SH-SY5Y (cell line): ENCODE measurements at regions not wholly inside any gene's neighbourhood (a gene's known extent, or its start where the extent isn't known, plus 50 kb on each side); places are given as distances from the start of the nearest gene placed in this dataset.

Experiments
- GATA2 ChIP-seq: IDR thresholded peaks from 2 replicates; pipeline ENCODE4 v1.6.1; 2011; ENCODE audit warnings: mild to moderate bottlenecking, low read depth, low read length
- GATA3 ChIP-seq: IDR thresholded peaks from 2 replicates; pipeline ENCODE4 v1.6.1; 2011; ENCODE audit warnings: low read depth, mild to moderate bottlenecking, low read length, moderate library complexity

DNA sequence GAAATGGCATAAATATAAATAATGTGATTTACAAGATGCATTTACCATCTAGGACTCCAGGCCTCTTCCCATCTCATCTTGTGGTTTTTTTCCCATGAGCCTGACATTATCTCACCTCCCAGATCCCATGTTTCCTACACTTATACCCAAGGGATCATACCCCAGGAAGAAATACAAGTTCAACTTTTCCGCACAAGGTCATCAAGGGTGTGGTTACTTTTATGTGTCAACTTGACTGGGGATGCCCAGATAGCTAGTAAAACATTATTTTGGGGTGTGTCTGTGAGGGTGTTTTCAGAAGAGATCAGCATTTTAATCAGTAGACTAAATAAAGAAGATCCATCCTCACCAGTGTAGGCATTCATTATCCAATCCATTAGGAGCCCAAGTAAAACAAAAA is 176.3 kb upstream of the TNFAIP3 start:
- TF ChIP-seq GATA3 (no peak), GATA2 (no peak)

DNA sequence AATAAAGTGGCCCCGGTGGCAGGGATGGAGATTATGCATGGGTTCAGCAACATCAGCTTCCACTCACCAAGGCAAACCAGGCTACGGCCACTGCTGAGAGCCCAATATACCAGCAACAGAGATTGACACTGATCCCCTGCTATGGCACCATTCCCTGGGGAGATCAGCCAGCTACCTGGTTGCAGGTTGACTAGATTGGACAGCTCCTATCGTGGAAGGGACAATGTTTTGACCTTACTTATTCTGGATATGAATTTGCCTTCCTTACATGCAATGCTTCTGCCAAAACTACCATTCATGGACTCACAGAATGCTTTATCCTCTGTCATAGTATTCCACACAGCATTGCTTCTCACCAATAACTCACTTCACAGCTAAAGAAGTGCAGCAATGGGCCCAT is 174.8 kb upstream of the TNFAIP3 start:
- TF ChIP-seq GATA3 (no peak), GATA2 (no peak)

DNA sequence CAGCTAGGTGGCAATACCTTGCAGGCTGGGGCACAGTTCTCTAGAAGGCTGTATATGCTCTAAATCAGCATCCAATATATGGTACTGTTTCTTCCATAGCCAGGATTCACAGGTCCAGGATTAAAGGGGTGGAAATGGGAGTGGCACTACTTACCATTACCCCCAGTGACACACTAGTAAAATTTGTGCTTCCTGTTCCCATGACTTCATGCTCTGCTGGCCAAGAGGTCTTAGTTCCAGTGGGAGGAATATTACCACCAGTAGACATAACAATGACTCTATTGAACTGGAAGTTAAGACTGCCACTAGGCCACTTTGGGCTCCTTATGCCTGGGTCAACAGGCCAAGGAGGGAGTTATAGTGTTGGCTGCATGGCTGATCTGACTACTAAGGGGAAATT is 174.3 kb upstream of the TNFAIP3 start:
- TF ChIP-seq GATA2: no peak
- TF ChIP-seq GATA3: no peak

DNA sequence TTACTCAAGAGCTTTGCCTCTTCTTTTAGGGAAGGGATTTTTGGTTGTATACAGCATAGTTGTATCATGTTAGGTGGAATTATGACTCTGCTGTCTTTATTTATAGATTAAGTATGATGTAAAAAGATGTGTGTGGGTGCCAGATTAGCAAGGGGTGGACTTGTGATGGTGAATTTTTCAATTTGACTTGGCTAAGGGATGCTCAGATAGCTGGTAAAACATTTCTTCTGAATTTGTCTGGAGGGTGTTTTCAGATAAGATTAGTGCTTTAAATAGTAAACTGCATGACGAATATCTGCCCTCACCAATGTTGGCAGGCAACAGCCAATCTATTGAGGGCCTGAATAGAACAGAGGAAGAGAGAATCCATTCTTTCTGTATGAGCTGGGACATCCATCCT is 173.3 kb upstream of the TNFAIP3 start:
- TF ChIP-seq GATA2: no peak
- TF ChIP-seq GATA3: no peak

- no peak for TF ChIP-seq GATA3
- TF ChIP-seq GATA2: no peak
Measured at GRCh38 chr6:137696765-137697164, 170.3 kb upstream of the TNFAIP3 start.

- no peak for TF ChIP-seq GATA2
Measured at GRCh38 chr6:137697267-137697938, 169.7 kb upstream of the TNFAIP3 start.

DNA sequence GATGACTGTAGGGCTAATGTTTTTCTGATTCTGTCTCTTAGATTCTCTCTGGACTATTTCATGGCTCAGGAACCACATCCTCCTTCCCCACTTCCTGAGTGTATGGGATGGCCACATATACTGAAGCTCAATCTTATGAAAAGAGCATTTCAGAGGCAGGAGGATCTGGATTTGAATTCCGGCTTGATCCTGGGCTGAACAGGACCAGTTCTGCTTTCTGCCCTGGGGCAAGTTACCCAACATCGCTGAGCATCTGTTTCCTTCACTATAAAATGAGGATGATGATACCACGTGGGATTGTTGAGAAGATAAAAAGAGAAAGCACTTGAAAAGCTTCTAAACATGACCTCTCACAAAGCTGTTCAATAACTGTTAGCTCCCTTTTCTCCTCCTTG is 168.4 kb upstream of the TNFAIP3 start:
- TF ChIP-seq GATA3 (no peak), GATA2 (no peak)

DNA sequence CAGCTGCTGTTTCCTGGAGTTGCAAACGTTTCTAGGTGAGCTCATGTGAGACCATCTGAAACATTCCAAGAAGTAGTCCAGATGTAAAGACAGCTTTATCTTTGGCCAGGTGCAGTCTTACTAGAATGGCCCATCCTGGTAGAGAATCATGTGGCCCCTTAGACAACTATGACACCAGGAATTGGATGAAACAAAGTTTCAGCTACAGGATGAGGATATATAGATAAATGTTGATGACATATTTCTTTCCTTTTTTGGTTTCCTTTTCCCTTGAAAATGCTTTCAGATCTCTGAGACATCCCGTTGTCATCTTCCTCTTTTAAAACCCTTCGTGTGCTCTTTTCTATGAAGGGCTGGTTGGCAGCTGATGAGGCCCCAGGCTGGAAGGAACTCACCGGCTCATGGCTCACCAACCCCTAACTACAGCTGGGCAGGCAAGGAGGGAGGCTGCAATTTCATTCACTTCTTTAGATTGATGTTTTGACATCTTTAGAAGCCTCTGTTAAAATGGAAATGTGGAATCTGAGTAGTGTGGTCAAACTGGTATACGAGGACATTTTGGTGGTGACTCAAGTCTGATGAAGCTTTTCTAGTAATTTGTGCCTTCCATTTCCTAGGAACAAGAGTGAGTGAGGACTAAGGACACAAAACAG is 167.9 kb upstream of the TNFAIP3 start:
- TF ChIP-seq GATA3: no peak
- no peak for TF ChIP-seq GATA2

- no peak for TF ChIP-seq GATA2
- TF ChIP-seq GATA3: no peak
Measured at GRCh38 chr6:137700161-137700560, 166.9 kb upstream of the TNFAIP3 start.

DNA sequence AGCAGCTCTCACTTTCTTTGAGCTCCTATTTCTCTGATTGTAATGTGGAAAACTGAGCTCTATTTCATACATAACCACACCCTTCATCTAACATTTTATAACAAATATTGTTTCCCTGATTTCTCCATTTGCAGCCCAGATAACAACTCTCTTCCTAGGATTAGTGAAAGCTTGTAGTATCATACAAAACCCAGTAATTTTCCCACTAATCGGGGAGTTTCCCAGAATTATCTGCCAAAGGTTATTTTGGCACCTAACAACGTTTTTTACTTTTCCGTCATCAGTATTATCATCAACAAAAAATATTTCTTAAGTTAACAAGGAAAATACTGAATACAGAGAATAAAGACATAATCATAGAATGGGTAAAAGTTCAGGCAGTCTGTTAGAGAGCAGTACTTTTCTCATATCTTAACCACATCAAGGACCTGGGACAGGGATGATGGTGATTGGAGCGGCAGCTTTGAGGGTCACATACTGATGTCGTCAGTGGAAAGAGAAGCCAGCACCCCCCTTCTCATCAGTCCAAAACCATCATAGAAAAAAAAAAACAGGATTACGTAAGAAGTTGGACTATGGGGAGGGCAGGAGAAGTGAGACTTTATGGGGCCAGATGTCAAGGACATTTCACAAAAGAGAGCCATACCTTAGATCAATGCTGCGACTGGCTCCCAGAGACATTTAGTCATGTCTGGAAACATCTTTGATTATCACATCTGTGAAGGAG is 166.1 kb upstream of the TNFAIP3 start:
- TF ChIP-seq GATA2: no peak
- TF ChIP-seq GATA3: no peak

DNA sequence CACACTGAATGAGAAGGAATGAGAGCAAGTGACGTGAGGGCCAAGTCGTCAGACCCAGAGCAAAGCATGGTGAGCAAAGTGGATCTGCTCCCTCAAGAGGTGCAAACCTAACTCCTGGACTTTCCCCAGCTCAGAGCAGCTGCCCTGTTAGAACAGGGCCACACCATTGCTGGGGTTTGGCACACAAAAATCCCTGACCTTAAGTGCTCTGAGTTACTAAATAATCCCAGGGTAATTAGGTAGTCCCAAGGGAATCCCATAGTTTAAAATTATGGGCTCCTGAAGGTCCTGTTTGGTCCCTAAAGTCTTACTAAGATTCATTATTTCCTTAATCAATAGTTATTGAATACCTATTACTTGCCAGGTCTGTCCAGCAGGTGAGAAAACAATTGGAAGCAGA is 165.1 kb upstream of the TNFAIP3 start:
- TF ChIP-seq GATA2: no peak
- no peak for TF ChIP-seq GATA3

- TF ChIP-seq GATA2 (no peak), GATA3 (no peak)
Measured at GRCh38 chr6:137702791-137703424, 164.2 kb upstream of the TNFAIP3 start.

DNA sequence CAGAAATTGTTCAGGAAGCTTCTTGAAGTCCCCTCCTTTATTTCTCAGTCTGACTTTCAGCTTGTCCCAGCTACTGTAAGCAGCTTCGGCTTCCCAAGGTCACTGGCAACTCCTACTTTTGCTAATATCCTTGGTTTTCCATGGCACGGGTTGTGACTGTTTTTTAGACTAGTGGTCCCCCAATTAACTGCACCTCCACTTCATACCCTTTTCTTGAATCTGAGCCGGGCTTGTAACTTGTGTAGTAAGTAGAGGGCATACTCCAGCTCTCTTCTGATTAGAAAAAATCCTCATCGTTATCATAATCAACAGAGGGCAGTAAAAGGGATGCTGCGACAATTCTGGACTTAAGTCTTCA is 162.3 kb upstream of the TNFAIP3 start:
- TF ChIP-seq GATA2 (no peak), GATA3 (no peak)
